Kidney epithelial cell (primary cell): ENCODE measurements at regions not wholly inside any gene's neighbourhood (a gene's known extent, or its start where the extent isn't known, plus 50 kb on each side); places are given as distances from the start of the nearest gene placed in this dataset.

Experiments
- DNase-seq: peaks from one replicate; pipeline ENCODE4 v3.0.0-alpha.2; 2010; ENCODE audit warnings: low read depth
- H3K27me3 ChIP-seq: 2 replicates; pipeline ENCODE4 v1.6.0; 2011; ENCODE audit warnings: low read length; ENCODE audit not compliant: control insufficient read depth, insufficient read depth
- H3K36me3 ChIP-seq: 2 replicates; pipeline ENCODE4 v1.5.1; 2011; ENCODE audit warnings: low read length; ENCODE audit not compliant: control insufficient read depth, insufficient read depth
- H3K4me3 ChIP-seq: 2 replicates; pipeline ENCODE4 v1.5.1; 2011; ENCODE audit warnings: low read depth, mild to moderate bottlenecking, control low read depth, low read length
- TF ChIP-seq, protein P1 (sequence below): IDR thresholded peaks from 2 replicates; pipeline ENCODE4 v1.5.1; 2011; ENCODE audit warnings: mild to moderate bottlenecking, moderate library complexity, low read length, control low read depth, inconsistent platforms; ENCODE audit not compliant: insufficient read depth, poor library complexity, severe bottlenecking

DNA sequence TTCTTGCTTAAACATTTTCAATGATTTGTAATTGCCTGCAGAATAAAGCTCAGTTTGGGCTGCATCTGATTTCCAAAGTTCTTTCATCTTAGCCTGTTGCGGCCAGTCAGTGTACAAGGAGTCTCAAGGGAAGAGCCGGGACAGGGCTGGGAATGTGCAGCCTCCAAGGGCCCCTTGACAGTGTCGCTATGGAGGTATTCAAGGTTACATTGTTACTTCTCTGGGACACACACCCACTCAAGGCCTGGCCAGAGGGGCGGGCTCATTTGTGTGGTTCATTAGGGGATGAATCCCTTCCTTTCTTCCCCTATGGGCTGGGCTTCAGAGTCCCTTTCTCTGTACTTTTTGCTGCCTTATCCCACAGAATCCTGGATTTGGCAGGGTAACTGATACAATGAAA lies 107.6 kb upstream of the CSF3R start:
- DNase-seq, result no peak
- TF ChIP-seq, protein P1, sequence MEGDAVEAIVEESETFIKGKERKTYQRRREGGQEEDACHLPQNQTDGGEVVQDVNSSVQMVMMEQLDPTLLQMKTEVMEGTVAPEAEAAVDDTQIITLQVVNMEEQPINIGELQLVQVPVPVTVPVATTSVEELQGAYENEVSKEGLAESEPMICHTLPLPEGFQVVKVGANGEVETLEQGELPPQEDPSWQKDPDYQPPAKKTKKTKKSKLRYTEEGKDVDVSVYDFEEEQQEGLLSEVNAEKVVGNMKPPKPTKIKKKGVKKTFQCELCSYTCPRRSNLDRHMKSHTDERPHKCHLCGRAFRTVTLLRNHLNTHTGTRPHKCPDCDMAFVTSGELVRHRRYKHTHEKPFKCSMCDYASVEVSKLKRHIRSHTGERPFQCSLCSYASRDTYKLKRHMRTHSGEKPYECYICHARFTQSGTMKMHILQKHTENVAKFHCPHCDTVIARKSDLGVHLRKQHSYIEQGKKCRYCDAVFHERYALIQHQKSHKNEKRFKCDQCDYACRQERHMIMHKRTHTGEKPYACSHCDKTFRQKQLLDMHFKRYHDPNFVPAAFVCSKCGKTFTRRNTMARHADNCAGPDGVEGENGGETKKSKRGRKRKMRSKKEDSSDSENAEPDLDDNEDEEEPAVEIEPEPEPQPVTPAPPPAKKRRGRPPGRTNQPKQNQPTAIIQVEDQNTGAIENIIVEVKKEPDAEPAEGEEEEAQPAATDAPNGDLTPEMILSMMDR, result no peak
- Histone ChIP-seq H3K4me3 (no peak overlapping the region), H3K27me3 (peaks cover 23% of the 10 kb centered on the region), H3K36me3 (no peaks in the 10 kb centered on the region)

DNA sequence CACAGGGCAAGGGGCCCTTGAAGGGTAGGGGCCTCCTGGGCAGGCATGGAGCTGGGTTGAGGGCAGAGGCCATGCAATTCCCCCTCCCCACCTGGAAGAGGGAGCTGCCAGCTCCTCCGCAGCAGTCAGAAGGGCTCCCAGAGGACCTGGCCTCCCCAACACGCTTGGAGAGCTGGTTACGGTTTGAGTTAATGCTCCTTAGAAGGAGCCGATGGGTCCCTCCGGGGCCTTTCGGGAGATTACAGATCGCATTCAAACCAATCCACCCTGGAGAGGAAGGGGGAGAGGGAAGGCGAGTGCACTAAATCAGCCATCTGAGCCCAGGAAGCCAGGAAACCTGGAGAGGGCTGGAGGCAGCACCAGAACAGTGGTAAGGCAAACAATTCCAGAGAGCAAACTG lies 106.3 kb upstream of the CSF3R start:
- H3K27me3 ChIP-seq, result peaks cover 34% of the 10 kb centered on the region
- no peaks in the 10 kb centered on the region for H3K36me3 ChIP-seq
- DNase-seq, result no peak
- no peak overlapping the region for H3K4me3 ChIP-seq
- TF ChIP-seq, protein P1, result no peak

DNA sequence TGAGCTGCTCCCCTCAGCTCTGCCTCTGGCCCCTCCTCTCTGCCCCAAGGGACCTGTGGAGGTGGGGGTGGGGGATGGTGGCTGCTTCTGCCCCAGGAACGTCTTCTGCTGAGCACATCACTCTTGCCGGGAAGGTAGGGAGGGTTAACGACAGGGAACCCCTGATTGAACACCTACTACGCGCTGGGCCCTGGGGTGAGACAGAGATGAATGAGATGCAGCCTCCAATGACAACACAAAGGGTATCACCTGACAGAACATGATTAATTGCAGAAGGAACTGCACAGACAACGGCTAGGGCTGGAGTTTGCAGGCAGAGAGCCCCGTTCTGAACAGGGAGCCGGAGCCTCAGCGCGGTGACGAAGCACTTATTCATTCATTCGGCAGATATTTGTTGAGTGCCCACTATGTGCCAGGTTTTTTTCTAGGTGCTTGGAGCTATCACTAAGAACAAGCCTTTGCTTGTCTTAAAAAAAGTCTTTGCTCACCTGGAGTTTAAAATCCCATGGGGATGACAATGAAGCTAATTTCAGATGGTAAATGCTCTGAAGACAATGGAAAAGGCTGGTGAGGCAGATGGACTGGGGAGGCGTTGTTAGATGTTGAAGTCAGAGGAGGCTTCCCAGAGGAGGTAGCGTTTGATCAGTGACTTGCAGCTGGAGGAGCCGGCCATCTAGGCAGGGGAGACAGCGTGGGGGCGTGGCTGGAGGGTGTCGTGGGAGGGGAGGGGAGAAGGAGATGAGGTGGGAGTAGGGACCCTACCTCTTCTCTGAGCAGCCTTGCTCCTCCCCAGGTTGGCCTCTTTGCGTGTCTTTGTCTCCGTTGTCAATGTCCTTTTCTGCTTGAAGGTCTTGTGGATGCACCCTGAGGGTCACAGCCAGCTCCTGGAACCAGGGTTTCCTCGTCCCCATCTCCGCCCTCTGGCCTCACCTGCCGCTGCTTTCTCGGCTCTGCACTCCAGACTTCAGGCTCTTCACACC lies 103.1 kb upstream of the CSF3R start:
- Histone ChIP-seq H3K36me3 (no peaks in the 10 kb centered on the region), H3K4me3 (no peak overlapping the region), H3K27me3 (peaks cover 37% of the 10 kb centered on the region)
- DNase-seq, result no peak
- TF ChIP-seq, protein P1, result no peak

DNA sequence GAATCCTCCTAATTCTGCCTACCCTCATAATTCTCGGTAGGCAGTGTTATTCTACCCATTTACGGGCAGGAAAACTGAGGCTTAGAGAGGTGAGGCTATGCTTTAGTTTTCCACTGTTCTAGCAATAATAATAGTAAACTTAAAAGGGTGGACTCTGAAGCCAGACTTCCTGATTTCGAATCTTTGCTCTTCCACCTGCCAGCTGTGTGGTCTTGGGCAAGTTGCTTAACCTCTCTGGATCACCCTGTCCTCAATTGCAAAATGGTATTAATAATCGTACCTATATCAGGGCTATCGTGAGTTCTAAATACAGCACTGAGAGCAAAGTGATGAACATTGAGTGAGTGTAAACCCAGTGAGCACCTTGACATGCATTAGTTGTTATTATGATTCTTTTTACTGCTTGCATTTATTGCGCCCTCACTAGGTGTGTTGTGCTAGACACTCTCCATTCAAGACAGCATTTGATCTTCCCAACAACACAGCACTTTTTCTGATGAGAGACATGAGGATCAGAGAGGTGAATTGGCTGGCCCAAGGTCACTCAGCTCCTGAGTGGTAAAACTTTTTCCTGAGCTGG lies 102.3 kb upstream of the CSF3R start:
- TF ChIP-seq, protein P1, result no peak

DNA sequence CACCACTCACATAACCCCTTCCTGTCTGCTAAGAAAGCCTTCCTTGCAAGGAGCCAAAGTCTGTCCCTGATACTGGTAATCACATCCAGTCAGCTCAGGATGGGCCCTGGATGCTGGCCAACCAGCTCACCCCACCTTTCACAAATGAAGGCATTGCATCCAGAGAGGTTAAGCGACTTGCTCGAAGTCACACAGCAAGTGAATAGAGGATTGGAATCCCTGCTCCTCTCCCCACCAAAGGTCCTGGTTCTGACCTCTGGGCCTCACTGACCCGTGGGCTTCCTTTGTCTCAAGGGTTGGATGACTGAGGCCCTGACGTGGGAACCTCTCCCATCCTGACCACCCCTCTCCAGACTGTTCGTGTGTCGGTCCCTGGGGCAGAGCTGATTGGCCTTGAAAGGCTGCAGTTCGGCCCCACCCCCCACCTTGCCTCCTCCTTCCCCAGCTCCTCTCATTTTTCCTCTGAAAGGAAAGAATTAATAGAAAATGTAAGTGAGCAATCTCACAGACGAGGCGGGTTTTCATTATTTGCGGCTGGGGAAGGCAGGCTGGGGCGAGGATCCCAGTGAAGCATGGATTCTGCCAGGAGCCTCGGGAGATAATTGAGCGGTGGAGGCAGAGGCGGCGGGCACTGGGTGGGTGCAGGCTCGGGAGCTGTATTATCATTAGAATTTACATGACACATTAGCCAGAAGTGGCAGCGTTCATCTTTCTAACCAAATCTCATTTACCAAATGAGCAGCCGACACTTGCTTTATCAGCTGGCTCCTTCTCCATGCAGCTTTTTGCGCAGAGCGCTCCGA lies 101.5 kb upstream of the CSF3R start:
- H3K4me3 ChIP-seq, result no peak overlapping the region
- TF ChIP-seq, protein P1, result no peak

More for the DNA sequence above, 102.3 kb upstream of the CSF3R start:
- H3K36me3 ChIP-seq, result no peaks in the 10 kb centered on the region
- H3K27me3 ChIP-seq, result peaks cover 37% of the 10 kb centered on the region
- no peak overlapping the region for H3K4me3 ChIP-seq
- DNase-seq, result no peak

More for the DNA sequence above, 101.5 kb upstream of the CSF3R start:
- Histone ChIP-seq H3K27me3 (peaks cover 37% of the 10 kb centered on the region), H3K36me3 (no peaks in the 10 kb centered on the region)
- no peak for DNase-seq
